GM19023 (cell line): ENCODE measurements at regions not wholly inside any gene's neighbourhood (a gene's known extent, or its start where the extent isn't known, plus 50 kb on each side); places are given as distances from the start of the nearest gene placed in this dataset.

Experiments
- ATAC-seq: cut with Tn5 transposase; IDR thresholded peaks from one replicate; pipeline ENCODE4 v1.9.1; 2021; ENCODE audit warnings: mild to moderate bottlenecking, moderate library complexity; ENCODE audit not compliant: unreplicated experiment

- no peak for ATAC-seq
Measured at GRCh38 chr2:2683606-2684224, 352.6 kb upstream of the MYT1L start.

- no peak for ATAC-seq
Measured at GRCh38 chr2:2682700-2683342, 351.7 kb upstream of the MYT1L start.

DNA sequence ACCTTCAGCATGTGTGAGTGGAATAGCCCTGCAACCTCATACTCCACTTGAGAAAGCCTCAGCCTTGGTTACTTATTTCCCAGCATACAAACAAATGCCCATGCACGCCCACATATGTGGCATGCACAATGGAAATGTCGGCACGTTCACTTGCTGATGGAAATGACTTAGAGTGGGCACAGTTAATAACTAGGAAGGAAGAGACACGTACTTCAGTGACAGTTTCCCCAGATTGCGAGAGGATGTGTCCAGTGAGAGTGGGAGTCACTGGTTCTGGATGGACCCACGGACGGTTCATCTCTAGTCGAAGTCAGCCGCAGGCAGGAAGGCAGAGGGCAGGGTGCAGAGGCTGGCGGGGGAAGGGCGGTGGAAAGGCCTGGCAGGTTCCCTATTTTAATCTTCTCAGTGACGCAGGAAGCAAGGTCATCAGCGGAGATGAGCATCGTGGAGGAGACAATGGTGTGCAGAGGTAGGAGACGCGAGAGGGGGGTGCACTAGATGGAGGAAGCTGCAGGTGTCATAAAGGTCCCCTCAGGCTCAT lies 350.7 kb upstream of the MYT1L start:
- no peak for ATAC-seq

- ATAC-seq: no peak
Measured at GRCh38 chr2:2681085-2681484, 350.0 kb upstream of the MYT1L start.

- no peak for ATAC-seq
Measured at GRCh38 chr2:2674831-2675230, 343.8 kb upstream of the MYT1L start.

DNA sequence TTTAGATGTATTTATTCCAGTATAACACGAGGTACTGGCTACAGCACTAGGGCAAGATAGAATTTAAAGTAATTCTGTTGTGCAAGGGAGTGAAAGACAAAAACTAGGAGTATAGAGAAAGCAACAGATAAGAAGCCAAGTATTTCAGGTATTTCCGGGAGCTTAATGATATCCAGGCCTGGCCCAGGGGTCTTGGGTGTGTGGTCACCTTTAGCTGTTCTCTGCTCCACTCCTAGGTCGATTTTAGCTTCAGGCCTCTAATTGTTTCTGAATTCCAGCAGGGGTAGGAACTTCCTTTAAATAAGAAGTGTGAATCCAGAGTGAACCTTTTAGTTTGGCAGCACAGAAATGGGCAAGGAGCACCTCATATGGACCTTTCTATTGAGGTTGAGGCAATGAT lies 342.3 kb upstream of the MYT1L start:
- no peak for ATAC-seq

- no peak for ATAC-seq
Measured at GRCh38 chr2:2672249-2672648, 341.2 kb upstream of the MYT1L start.

GRCh38 chr2:2671826-2672225 lies 340.8 kb upstream of the MYT1L start:
- no peak for ATAC-seq

- no peak for ATAC-seq
Measured at GRCh38 chr2:2669316-2669715, 338.2 kb upstream of the MYT1L start.

GRCh38 chr2:2668681-2669265 lies 337.7 kb upstream of the MYT1L start:
- ATAC-seq: no peak

- no peak for ATAC-seq
Measured at GRCh38 chr2:2667690-2668089, 336.6 kb upstream of the MYT1L start.

DNA sequence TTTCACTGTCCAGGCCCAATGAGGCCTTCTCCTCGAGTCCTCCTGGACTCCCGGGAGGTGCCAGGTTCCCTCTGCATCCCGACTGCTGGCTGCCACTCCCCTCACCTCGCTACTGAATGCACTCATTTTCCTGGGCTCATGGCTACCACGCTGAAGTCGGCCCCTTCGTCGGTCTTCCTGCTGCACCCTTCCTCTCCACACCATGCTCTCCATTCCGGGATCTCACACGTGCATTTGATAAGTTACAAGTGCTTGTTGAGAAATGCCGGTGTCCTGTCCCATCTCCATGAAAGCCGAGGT lies 334.7 kb upstream of the MYT1L start:
- no peak for ATAC-seq

- ATAC-seq: no peak
Measured at GRCh38 chr2:2664989-2665833, 334.1 kb upstream of the MYT1L start.

DNA sequence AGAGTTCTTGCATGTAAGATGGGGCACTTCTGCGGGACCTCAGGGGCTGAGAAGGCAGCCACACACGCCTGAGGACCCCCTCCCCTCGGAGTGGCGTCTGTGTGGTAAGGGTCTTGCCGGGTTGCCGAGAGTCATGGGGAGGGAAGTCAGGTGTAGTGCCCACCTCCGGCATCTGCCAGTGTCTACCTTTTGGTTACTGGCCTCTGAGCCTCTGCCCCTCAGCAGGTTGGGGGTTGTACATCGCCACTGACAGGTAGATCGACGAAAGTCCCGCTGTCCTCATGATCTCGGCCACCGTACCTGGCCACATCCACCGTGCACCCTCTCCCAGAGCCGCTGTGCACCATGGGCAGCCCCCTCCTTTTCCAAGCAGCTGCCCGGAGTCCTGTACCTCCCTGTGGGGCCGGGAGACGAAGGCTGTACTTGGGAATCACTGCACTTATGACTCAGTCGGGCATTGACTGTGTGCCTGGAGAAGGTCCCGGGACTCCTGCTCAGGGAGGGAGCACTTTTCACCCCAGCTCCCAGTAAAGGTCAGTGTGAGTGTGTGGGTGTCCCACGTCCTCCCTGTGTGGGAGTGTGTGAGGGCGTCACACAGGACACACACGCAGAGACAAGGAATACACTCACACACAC lies 332.4 kb upstream of the MYT1L start:
- ATAC-seq: no peak

DNA sequence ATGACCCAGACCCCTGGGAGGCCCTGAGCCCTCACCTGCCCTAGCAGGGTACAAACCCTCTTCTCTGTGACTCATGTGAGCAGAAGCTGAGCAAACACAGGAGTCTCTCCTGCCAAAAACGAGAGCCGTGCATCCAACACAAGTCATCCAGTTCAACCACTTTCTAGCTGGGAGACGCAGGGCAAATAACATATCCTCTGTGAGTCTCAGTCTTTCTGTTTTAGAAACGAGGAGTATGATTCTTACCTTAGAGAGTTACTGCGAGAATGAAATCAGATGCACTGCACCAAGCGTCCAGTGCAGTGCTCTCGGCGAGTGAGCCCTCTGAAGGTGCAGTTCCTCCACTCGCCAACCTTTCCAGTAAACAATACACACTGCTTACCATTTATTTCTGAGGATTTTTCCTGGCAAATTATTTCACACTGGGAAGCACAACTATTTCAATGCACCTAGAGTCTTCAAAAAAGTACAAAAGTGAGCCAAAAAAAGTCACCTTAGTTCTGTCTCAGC lies 331.8 kb upstream of the MYT1L start:
- no peak for ATAC-seq

- ATAC-seq: no peak
Measured at GRCh38 chr2:2662037-2662846, 331.2 kb upstream of the MYT1L start.

DNA sequence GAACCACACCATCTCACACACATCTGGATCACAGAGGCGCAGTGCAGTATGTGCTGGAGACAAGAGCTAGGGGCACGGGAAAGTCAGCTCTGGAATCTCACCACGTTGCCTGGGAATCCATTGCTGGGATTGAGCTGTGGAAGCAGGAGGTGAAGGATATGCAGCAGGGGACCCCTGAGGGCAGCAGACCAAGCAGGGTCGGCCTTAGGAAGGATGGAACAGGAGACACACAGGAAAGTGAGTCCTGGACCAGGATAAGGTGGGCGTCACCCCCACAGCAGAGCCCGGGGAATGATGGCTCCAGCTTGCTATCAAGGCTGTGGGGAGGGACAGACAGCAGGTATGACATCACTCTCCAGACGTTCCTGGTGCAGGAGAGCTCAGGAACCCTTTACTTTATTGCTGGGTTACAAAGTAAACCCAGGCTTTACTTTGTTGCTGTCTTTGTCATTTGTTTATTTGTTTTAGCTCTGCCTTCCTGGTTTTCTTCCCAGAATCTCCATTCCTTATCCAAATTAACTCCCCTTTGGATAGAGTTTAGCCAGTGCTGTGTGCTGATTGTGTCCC lies 329.8 kb upstream of the MYT1L start:
- ATAC-seq: no peak

- no peak for ATAC-seq
Measured at GRCh38 chr2:2657121-2657962, 326.3 kb upstream of the MYT1L start.
